ENCODE measurements at regions not wholly inside any gene's neighbourhood (a gene's known extent, or its start where the extent isn't known, plus 50 kb on each side); places are given as distances from the start of the nearest gene placed in this dataset.

DNA sequence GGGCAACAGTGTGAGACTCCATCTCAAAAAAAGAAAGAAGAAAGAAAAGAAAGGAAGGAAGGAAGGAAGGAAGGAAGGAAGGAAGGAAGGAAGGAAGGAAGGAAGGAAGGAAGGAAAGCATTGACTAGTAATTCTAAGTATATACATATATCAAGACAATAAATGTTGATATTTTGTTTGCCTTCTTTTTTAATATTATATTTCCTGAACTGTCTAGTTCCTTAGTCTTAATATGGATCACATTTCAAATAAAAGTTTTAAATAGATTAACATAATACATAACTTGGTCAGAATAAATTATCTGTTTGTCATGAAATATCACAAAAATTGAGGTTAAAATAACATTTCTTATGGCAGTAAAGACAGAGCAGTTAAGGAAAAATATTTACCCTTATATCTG is 1448.4 kb upstream of the C9orf72 start:
- no peaks in the 10 kb centered on the region for H3K27me3 ChIP-seq
- TF ChIP-seq, protein P1, sequence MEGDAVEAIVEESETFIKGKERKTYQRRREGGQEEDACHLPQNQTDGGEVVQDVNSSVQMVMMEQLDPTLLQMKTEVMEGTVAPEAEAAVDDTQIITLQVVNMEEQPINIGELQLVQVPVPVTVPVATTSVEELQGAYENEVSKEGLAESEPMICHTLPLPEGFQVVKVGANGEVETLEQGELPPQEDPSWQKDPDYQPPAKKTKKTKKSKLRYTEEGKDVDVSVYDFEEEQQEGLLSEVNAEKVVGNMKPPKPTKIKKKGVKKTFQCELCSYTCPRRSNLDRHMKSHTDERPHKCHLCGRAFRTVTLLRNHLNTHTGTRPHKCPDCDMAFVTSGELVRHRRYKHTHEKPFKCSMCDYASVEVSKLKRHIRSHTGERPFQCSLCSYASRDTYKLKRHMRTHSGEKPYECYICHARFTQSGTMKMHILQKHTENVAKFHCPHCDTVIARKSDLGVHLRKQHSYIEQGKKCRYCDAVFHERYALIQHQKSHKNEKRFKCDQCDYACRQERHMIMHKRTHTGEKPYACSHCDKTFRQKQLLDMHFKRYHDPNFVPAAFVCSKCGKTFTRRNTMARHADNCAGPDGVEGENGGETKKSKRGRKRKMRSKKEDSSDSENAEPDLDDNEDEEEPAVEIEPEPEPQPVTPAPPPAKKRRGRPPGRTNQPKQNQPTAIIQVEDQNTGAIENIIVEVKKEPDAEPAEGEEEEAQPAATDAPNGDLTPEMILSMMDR (IDR thresholded peaks at IDR 0.05): no peak
- intact Hi-C loops (cut with DNase I): no loop called here

DNA sequence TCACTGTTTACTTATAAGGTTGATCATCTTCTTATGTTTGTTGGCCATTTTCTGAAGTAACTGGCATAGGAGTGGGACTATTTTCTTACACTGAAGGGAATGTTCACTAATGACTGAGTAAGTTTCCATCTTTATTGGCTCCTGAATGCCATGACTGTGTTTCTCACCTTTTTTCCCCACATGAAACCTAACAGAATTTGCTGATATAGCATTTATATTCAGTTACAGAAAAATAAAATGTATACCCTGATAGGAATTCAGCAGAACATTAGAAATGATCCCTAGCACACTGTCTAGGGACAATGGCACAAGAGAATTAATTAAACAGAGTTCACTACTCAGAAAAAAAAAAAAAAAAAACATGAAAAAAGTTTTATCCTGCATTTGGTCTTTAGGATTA is 1465.1 kb upstream of the C9orf72 start:
- Histone ChIP-seq H3K27ac (no peak overlapping the region), H3K9me3 (no peaks in the 10 kb centered on the region), H3K9ac (ENCODE audit: low read depth in 2 of 2, low read length in 2 of 2) (no peak overlapping the region), H3K27me3 (no peaks in the 10 kb centered on the region), H3K4me3 (no peak overlapping the region), H3K36me3 (no peaks in the 10 kb centered on the region), H3K4me1 (no peaks in the 10 kb centered on the region)
- intact Hi-C loops (cut with DNase I): no loop called here
- no peak for DNase-seq
- TF ChIP-seq, protein P1 (IDR thresholded peaks at IDR 0.05): no peak

More for the DNA sequence above, 1448.4 kb upstream of the C9orf72 start:
- Histone ChIP-seq H3K4me1 (no peaks in the 10 kb centered on the region), H3K36me3 (no peaks in the 10 kb centered on the region), H3K4me3 (no peak overlapping the region), H3K9ac (ENCODE audit: low read depth in 2 of 2, low read length in 2 of 2) (no peak overlapping the region), H3K9me3 (no peaks in the 10 kb centered on the region), H3K27ac (no peak overlapping the region)
- DNase-seq: no peak

DNA sequence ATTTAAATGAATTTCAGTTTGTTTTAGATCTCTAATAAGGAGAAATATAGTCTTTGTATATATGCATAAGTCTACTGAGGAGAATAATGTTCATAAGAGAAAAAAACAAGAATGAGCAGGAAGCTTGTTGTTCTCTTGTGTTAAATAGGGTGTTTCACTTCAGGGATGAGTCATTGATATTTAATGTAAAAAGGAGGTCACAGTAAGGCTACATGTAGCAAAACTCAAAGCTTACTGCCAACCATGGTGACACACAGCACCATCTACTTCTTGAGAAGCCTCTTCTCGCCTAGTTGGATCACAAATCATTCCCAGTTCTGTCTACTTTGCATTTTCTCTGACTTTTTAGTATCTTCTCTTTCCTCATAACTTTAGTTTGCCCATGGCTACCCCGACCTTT is 1466.0 kb upstream of the C9orf72 start:
- Histone ChIP-seq H3K4me3 (no peak overlapping the region), H3K27ac (no peak overlapping the region), H3K27me3 (no peaks in the 10 kb centered on the region), H3K4me1 (no peaks in the 10 kb centered on the region), H3K9ac (ENCODE audit: low read depth in 2 of 2, low read length in 2 of 2) (no peak overlapping the region), H3K9me3 (no peaks in the 10 kb centered on the region), H3K36me3 (no peaks in the 10 kb centered on the region)
- no peak for DNase-seq
- intact Hi-C loops (cut with DNase I): no loop called here
- TF ChIP-seq, protein P1 (IDR thresholded peaks at IDR 0.05): no peak

DNA sequence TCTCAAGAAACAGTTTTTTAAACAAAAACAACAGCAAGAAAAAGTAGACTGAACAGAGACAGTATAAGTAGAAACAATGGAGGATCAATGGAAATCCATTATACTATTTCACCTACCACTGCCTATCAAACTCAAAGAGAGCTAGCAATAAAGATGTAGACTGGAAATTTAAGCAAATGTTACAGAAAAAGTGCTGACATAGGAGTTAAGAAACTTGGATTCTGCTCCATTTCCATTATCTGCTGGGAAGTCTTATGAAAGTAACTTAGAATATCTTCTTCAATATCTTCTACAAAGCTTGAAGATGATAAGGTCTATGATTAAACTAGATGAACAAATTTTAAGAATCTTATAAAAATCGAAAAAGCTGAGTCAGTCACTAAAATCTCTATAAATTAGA is 1469.8 kb upstream of the C9orf72 start:
- TF ChIP-seq, protein P1 (IDR thresholded peaks at IDR 0.05): no peak
- intact Hi-C loops (cut with DNase I): no loop called here
- H3K36me3 ChIP-seq: no peaks in the 10 kb centered on the region
- no peak overlapping the region for H3K9ac ChIP-seq (ENCODE audit: low read depth in 2 of 2, low read length in 2 of 2)
- no peak for DNase-seq
- no peak overlapping the region for H3K27ac ChIP-seq
- H3K27me3 ChIP-seq: no peaks in the 10 kb centered on the region
- no peaks in the 10 kb centered on the region for H3K9me3 ChIP-seq
- no peaks in the 10 kb centered on the region for H3K4me1 ChIP-seq
- no peak overlapping the region for H3K4me3 ChIP-seq

DNA sequence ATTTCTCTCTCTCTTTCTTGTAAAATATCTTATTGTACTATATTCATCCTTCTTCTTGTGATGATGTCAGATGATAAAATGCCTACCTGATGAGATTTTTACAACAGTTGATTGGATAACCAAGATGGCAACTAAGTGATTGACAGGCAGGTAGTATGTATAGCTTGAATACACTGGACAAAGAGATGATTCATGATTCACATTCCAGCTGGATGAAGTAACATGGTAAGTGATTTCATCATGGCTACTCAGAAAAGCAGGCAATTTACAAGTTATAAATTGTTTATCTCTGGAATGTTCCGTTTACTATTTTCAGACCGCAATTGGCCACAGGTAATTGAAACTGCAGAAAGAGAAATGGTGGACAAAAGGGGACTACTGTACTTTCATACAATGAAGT is 1471.7 kb upstream of the C9orf72 start:
- H3K9ac ChIP-seq (ENCODE audit: low read depth in 2 of 2, low read length in 2 of 2): no peak overlapping the region
- no peaks in the 10 kb centered on the region for H3K9me3 ChIP-seq
- no peak overlapping the region for H3K4me3 ChIP-seq
- H3K36me3 ChIP-seq: no peaks in the 10 kb centered on the region
- no peaks in the 10 kb centered on the region for H3K4me1 ChIP-seq
- intact Hi-C loops (cut with DNase I): no loop called here
- H3K27ac ChIP-seq: no peak overlapping the region
- TF ChIP-seq, protein P1 (IDR thresholded peaks at IDR 0.05): no peak
- no peaks in the 10 kb centered on the region for H3K27me3 ChIP-seq
- no peak for DNase-seq

DNA sequence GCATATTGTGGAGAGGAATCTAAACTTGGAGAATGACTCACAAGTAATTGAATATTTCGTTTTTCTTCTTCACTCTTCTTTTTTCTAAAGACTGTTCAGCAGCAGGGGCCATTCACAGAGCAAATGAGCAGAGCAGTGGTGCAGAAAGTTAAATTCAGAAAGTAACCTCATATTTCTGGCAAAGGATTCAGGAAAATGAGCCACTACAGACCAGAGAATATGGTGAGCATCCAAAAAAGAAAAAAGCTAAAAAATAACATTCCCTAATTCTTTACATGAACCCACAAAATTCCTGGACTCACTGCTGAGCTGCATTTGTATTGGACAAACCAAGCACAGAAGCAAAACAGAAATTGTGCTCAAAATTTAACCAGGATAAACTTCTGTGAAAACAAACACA is 1486.8 kb upstream of the C9orf72 start:
- Histone ChIP-seq H3K36me3 (no peaks in the 10 kb centered on the region), H3K27me3 (no peaks in the 10 kb centered on the region), H3K9me3 (no peaks in the 10 kb centered on the region), H3K4me3 (no peak overlapping the region), H3K27ac (no peak overlapping the region), H3K9ac (ENCODE audit: low read depth in 2 of 2, low read length in 2 of 2) (no peak overlapping the region), H3K4me1 (no peaks in the 10 kb centered on the region)
- TF ChIP-seq, protein P1 (IDR thresholded peaks at IDR 0.05): no peak
- DNase-seq: no peak
- intact Hi-C loops (cut with DNase I): no loop called here
